ENCODE measurements at regions not wholly inside any gene's neighbourhood (a gene's known extent, or its start where the extent isn't known, plus 50 kb on each side); places are given as distances from the start of the nearest gene placed in this dataset.

DNA sequence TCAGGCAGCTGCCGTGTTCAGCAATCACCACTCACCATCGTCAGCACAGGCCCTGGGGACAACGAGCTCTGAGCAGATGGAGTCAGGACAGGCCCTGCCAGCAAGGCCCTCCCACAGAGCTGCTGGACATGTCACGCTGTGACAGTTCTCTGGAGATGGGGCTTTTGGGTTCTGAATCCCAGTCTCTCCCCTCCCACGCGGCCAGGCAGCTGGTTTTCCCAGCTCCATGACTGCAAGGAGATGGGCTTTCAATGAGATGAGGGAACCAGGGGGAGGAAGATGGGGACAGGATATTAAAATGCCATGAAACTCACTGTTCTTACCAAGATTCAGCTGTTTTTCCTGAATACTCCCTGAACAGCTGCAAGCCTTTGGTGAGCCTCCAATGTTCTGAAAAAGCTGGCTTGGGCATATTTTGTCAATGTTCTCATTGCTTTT lies 305.9 kb downstream of the BRD1 start:
- TF ChIP-seq, protein P1, sequence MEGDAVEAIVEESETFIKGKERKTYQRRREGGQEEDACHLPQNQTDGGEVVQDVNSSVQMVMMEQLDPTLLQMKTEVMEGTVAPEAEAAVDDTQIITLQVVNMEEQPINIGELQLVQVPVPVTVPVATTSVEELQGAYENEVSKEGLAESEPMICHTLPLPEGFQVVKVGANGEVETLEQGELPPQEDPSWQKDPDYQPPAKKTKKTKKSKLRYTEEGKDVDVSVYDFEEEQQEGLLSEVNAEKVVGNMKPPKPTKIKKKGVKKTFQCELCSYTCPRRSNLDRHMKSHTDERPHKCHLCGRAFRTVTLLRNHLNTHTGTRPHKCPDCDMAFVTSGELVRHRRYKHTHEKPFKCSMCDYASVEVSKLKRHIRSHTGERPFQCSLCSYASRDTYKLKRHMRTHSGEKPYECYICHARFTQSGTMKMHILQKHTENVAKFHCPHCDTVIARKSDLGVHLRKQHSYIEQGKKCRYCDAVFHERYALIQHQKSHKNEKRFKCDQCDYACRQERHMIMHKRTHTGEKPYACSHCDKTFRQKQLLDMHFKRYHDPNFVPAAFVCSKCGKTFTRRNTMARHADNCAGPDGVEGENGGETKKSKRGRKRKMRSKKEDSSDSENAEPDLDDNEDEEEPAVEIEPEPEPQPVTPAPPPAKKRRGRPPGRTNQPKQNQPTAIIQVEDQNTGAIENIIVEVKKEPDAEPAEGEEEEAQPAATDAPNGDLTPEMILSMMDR (CRISPR knock-in tag; IDR thresholded peaks at IDR 0.05) = no peak
- TF ChIP-seq KAT2B (IDR thresholded peaks at IDR 0.05; ENCODE audit: borderline replicate concordance, low read depth, low read length) (no peak), KLF6 (CRISPR knock-in tag; IDR thresholded peaks at IDR 0.05) (no peak), MBD4 (IDR thresholded peaks at IDR 0.05; ENCODE audit: borderline replicate concordance, low read length) (no peak)

Measured in HepG2 (cell line).